ENCODE measurements at regions not wholly inside any gene's neighbourhood (a gene's known extent, or its start where the extent isn't known, plus 50 kb on each side); places are given as distances from the start of the nearest gene placed in this dataset.

DNA sequence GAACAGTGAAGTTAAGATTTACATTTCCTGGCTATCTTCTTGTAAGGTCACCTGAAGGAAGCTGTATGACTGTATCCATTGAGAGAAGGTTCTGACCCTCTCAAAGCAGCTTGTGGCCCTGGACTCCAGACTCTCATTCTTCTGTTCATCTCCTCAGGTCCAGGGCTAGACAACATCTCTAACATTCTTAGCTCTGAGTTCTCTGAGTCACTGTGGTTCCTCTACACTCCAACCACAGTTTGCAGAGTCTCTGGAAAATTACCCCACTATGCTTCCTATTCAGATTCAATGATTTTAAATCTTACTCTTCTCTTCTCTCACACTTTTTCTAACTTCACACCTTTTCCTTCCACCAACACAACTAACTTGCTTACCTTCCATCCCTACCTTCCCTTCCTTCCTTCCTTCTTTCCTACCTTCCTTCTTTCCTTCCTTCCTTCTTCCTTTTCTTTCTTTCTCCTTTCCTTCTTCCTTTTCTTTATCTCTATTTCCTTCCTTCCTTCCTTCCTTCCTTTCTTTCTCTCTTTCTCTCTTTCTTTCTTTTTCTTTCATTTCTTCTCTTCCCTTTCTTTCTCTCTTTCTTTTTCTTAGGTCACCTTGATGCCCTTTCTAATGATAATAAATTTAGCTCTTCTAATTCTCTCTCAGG, 824.3 kb upstream of the ZEB2 start:
- DNase-seq: peak; percentile 36

DNA sequence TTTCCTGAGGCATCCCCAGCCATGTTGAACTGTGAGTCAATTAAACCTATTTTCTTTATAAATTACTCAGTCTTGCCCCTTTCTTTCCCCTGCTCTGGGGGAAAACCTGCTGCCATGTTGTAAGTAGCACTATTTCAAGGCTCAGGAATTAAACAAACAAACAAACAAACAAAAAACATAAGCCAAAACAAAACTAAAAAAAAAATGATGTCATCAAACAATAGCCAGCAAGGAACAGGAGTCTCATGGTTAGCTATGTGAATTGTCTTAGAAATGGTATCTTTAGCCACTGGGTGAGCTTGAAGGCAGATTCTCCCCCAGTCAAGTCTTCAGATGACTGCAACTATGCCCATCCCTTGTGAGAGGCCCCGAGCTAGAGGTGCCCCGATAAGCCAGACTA, 823.4 kb upstream of the ZEB2 start:
- no peak for DNase-seq

GRCh38 chr2:145341536-145341935, 821.6 kb upstream of the ZEB2 start:
- no peak for DNase-seq

DNA sequence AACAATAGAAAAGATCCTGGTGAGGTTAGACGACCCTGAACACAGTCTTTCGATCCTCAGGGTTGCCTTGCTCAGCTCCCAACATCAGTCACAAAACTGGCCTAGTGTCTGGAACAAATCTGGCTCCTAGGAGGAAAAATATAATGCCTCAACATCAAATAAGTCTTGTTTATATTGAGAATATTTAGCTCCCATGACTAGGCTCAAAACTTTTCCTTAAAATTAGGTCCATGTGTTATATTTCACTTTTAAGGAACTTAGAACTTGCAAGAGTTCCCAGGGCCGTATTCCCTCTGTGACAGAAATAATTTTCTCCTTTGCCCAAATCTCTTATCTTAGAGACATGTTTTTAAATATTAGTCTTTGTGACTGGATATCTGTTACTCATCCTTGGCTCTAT, 819.7 kb upstream of the ZEB2 start:
- DNase-seq: peak; percentile 34

- no peak for DNase-seq
These were observed 812.4 kb upstream of the ZEB2 start for GRCh38 chr2:145332210-145332898.

GRCh38 chr2:145329971-145330370, 810.1 kb upstream of the ZEB2 start:
- DNase-seq: no peak

GRCh38 chr2:145325485-145325884, 805.6 kb upstream of the ZEB2 start:
- DNase-seq: no peak

DNA sequence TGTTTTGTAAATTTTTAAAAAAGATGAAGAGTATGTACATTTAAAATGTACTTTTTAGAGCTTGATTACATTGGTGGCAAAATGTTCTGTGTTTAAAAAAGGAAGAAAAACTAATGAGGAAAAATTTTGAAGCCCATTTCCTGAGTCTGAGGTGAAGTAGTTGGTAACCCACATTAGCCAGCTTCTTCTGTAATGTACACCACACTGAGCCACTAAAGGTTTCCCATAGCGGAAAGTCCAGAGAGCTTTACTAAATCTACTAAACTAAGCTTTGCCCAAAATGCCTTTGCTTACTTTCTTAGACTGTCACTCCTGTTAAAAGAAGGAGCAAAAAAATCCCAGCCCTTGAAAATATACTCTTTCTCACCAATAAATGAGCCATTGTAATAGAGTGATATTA, 804.8 kb upstream of the ZEB2 start:
- no peak for DNase-seq

GRCh38 chr2:145323512-145323911, 803.6 kb upstream of the ZEB2 start:
- peak; percentile 6 for DNase-seq

DNA sequence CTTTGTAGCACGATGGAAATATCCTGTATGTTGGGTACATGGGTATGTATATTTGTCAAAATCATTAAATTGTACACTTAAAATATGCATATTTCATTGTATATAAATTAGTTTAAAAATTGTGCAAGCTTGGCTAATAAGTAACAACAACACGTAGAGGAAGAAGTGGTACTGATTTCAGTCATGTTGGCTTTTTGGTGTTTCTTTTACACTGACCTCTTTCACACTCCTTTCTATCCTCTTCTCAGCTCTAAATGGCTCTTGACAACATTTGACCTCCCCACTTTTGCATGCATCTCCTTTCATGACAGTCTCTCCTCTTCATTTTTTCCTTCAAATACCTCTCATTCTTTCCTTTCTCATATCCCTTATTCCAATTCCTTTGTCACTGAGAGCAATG, 801.4 kb upstream of the ZEB2 start:
- DNase-seq: no peak

DNA sequence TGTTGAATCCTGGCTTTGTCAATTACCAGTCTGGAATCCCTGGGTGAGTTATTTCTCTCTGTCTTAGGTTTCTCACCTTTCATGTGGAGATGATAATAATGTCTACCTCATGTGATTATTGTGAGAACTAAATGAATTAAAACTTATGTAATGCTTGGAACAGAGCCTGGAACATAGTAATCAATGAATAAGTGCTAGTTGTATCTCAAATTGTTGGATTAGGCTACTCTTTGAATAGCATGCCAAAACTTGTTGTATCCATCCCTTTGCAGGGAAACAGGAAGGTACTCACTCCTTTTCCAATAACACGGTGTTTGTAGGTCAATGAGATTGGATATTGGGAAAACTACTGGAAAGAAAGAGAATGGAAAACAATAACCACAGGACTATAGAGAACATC, 796.6 kb upstream of the ZEB2 start:
- no peak for DNase-seq

DNA sequence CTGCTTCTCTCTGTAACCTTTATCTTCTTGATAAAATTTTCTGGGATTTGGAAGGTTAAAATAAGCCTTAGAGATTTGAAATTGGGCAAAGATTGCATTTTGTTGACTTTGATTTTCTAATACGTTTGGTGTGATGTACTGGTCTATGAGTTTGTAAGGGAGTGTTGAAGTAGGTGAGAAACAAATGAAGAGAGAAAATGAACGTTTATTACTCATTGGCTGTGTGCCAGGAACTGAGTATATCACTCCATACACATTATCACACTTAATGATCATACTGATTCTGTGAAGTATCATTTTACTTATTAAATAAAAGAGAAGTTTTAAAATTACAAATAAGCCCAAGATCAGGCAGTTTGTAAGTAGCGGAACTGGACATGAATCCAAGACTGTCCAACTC, 795.1 kb upstream of the ZEB2 start:
- DNase-seq: no peak

DNA sequence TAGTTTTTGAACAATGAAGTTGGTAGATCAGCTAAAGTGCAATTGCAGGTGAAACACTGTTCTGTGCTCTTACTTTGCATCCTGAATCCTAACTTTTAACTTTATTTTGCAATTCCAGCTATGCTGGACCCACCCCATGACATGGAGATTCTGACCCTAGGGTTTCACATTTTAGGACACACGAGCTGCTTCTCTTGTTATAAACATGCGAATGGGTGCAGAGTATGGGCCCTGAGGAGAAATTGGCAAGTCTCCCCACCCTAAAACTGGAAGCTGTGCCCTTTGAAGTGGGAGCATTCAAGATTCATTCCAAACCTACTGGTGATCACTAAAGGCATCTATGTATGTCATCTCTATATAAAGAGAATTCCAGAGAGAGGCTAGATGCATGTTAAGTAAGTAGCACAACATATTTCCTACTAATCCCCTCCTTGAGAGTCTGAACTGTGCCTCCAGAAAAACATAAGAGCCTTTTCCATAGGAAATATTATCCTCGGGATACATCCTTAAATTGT, 794.3 kb upstream of the ZEB2 start:
- DNase-seq: no peak

GRCh38 chr2:145305889-145306288, 786.0 kb upstream of the ZEB2 start:
- no peak for DNase-seq

GRCh38 chr2:145304501-145304900, 784.6 kb upstream of the ZEB2 start:
- DNase-seq: no peak

GRCh38 chr2:145303536-145303935, 783.6 kb upstream of the ZEB2 start:
- DNase-seq: no peak

DNA sequence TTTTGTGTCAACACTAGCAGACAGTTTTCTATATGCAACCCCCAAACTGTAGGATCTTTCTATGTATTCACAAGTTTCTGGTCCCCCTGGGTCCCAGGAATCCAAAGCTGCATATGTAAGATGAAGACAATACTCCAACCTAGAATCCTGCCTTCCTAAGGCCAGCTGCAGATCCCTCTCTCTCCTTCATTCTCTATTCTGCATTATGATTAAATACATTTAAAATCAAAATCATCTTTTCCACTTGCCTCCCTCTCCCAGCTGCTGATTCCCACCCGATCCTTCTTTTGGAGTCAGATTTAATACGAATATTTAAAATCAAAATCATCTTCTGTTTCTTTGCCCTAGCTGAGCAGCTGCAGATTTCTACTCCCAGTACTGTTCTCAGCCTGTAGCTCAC, 783.0 kb upstream of the ZEB2 start:
- no peak for DNase-seq

GRCh38 chr2:145302451-145302850, 782.5 kb upstream of the ZEB2 start:
- no peak for DNase-seq

GRCh38 chr2:145299368-145299767, 779.4 kb upstream of the ZEB2 start:
- DNase-seq: no peak

DNA sequence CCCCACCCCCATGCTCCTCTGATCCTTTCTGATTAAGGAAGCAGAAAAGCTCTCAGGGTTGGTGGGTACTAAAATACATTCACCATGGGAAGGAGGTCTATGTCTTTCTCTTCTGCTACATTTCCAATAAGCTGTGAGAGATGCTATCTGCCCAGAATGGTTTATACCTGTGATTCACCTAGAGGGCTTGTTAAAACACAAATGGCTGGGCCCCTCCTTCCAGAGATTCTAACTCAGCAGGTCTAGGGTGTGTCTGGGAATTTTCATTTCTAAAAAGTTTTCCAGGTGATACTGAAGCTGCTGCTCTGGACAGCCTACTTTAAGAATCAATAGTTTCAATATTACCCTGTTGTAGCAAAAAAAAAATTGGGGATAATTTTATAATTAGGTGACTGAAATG, 772.2 kb upstream of the ZEB2 start:
- no peak for DNase-seq

DNA sequence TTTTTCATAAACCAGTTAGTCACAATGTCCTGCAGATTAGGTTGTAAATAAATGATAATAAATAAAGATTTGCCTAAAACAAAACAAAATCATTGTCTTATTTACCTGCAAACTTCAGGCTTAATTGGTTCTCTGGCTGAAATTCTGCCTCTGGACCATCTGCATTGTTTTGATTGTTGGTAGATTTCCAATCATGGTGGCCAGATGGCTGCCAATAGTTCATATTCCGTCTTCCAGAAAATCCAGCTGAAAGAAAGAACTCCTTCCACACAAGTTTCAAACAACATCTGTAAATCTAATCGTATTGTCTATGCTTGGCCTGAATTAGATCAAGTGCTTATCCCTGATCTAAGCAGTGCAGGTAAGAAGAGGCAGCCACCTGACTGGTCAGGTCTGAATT, 771.1 kb upstream of the ZEB2 start:
- no peak for DNase-seq

DNA sequence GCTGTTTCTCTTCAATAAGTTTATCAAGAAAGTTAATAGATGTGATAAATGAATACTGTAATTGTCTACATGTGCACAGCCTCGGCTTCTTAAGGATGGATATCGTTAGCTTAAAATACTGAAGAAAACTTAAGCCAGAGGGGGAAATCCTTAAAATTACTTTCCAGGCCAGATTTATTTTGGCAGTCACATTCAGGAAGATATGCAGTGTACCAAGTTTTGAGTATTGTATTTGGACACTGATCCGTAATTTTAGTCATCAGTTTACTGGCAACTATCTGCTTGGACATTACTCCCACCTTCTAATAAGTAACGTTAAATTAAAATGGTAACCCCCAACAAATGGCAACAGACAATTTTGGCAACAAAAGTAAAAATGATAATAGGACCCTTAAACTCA, 770.0 kb upstream of the ZEB2 start:
- DNase-seq: no peak

DNA sequence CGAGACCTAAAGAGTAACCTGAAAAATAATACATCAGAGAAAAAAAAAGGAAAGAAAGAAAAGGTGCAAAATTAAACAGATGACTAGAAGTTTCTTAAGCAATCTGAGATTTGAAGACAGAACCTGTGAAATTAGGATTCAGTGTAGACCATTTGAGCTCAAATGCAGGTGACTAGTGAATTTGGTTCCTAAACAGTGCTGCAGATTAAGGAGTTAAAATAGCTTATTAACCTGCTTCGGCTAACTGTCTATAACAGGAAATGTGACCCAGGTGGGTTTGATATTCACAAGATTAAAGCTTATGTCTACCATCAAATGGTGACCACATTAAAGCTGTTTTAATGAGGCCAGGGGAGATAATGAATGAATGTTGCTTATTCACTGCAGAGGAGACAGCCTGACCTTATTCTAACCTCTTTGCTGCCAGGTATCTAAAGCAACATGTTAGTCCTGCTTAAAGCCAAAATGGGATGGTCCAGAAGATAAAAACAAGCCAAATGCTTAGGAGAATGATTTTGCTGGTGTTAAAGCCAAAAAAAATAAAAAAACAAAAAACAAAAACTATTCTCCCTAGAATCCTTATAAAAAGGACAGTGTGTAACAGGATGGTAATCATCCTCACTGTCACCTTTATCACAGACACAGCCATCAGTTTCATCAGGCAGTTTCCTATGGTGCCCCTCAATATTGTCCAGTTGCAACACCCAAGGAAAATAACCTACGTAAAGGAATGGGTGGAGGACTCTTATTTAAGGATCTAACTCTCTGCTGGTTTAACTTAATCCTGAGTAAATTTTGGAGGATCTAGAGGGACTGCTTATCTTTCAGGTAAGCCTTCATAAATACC, 769.0 kb upstream of the ZEB2 start:
- no peak for DNase-seq

DNA sequence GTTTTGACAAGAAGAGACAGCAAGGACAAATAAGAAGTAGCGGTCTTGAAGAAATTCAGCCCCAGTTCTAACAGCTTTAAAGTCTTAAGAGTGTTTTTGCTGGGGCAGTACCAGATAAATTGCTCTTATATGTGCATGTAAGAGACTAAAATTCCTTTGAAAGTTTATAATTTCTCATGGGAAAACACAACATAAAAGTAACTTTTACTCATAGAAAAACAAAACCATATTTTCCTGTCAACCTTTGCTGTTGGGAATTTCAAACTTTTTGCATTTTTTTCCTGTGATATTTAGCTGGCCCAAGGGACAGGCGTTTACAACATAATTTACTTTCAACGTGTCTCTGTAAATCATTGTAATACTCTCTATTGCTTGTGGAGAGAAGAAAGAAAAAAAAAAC, 767.8 kb upstream of the ZEB2 start:
- DNase-seq: peak; percentile 60
